GM21390 (cell line): ENCODE measurements at regions not wholly inside any gene's neighbourhood (a gene's known extent, or its start where the extent isn't known, plus 50 kb on each side); places are given as distances from the start of the nearest gene placed in this dataset.

Experiments
- ATAC-seq: cut with Tn5 transposase; IDR thresholded peaks from one replicate; pipeline ENCODE4 v1.9.1; 2021; ENCODE audit not compliant: unreplicated experiment

DNA sequence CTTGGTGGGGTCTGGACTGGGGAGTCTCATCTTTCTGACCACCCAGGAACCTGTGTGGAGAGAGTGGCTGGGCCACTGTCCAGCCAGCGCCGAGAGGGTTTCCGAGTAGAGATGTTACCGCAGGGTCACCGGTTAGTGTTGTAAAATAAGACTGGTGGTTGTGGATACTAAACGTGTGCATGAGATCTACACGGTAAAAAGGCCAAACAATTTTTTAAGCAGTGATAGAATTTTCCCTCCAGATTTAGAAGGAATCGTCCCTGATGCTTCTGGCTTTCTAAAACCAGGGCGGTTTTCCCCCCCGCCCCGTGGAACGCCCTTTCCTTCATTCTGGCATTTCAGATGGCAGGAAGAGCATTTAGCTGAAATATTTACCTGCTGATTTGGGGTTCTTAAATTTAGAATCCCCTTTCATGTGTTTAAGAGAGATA lies 72.6 kb upstream of the PPARA start:
- no peak for ATAC-seq

DNA sequence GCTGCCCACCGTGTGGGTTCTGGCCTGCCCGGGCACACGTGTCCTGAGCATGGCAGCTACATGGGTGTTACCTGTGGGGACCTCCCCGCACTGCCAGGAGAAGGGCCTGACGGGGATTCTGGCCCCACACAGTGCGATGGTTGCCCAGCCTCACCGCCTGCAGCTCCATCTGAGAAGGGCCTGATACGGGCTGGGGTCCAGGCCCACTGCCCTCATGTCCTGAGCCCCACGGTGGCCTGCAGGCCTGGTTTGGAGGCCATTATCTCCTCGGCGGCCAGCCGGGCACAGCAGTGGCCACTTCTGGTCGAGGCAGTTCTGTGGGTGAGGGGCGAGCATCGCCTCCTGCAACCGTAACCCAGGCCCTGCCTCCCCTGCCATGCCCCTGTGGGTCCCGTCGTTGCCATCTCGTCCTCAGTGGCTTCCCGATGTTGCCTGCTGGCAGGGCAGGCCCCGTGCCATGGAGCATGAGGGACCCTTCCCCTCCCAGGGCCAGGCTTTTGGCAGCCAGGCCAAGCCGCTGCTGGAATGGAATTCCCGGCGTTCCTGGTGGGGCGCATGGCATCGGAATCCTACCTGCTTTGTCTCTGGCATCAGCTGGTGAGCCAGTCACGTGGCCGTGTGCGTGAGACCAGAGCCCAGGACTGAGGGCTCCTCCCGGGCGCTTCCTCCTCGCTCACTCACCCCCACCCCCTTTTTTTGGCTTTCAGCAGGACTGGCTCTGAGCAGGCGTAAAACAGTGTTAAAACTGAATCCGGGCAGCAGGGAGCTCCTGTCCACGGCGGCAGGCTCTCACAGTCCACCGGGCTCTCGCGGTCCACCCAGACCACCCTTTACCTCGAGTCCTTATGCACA lies 71.9 kb upstream of the PPARA start:
- no peak for ATAC-seq

DNA sequence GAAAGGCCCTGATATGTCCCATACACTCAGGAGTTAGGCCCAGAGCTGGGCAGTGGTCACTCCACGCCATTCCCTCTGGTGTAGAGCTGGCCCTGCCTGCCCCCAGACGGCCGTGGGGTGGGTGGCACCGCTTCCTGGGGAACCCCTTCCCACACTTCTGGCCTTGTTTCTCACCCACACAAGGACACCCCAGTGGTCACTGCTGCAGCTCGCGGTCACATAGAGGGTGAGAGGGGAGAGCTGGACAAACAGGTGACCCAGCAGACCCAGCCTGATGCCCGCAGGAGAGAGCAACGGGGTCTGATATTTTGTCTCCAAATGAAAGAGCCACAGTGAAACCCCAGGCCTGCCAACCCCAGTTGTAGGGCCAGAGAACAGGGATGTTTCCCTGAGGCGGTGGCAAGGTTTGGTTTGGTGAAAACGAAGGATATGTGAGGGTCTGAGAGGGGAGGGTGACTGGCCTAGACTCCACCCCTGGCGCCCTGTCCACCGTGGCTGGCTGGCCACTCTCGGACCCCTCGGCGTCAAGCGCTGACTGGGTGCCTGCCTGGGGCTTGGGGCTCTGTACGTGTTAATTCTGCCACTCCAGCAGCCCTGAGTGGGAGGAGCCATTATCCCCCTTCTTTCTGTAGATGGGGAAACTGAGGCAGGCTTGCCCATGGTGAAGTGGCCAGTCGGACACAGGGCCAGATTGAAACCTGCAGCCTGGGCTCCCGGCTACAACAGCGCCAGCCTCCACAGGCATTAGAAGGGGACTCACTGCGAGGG lies 71.0 kb upstream of the PPARA start:
- ATAC-seq: no peak

DNA sequence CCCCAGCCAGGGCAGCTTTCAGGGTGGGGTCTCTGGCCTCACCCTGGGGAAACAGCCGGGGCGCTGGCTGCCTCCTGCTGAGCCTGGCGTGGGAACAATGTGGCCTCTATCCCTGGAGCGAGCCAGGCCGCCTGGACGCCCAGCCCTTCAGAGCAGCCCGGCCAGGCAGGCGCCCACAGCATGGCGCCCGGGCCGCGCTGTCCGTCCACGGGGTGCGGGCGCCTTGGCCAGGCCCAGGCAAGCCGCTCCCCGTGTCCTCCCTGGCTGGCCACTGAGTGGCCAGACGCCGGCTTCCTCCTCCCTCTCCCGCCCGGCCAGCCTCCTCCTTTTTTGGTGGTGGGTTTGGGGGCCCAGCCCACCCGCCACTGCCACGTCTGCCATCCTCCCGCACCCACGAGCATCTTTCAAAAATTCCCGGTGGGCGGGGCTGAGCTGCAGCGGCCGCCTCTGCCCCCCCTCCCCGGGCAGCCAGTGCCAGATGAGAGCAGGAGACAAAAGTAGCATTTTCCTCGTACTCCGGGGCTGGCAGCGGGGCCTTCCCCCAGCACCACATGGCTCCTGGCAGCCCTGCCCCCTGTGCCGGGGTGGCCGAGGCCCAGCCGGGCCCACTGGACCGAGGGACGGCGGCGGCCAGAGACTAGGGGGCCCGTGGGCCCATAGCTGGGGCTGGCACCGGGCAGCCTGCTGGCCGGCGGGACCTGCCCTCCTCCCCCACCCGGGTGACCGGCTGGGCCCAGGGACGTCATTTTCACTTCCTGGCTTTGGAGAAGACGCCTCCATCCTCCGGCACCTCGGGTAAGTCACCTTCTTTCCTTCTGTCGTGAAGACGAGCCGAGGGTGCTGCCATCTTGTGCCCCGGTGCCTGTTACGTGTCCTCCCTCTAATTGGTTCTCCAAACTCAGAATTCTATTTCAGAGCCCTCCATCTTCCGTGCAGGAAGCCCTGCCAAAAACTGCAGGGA lies 70.2 kb upstream of the PPARA start:
- no peak for ATAC-seq

DNA sequence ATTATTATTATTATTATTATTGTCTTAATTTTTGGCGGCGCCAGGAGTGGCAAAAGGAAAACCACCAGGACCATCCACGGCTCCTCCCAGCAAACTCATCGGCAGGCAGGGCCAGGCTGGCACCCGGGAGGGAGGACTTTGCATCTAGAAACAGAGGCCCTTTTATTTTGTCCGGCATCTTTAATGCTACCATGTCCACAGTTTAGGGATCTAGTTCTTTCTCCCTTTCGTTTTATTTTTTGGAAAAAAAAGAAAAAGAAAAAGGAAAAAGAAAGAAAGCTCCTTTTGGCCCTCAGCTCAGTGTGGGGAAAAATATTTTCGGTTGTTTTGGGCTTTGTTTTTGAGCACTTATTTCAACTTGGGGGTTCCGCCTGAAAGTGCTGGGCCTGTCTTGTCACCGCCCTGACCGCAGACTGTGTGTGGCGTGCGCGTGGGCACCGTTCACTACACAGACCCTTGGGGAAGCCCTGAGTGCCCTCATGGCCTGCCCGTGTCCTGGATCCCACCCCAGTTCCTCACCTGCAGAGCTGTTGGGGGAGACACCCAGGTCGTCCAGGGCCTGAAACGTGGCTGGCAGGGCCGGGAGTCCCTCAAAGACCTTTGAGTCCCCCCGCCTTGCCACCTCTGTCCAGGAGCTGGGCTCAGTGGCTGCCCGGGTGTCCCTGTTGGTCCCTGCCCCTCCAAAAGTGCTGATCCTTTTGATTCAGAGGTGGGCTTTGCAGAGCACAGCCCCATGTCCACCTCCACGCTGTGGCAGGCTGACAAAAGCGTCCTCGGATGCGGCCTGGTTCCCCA lies 69.1 kb upstream of the PPARA start:
- no peak for ATAC-seq

DNA sequence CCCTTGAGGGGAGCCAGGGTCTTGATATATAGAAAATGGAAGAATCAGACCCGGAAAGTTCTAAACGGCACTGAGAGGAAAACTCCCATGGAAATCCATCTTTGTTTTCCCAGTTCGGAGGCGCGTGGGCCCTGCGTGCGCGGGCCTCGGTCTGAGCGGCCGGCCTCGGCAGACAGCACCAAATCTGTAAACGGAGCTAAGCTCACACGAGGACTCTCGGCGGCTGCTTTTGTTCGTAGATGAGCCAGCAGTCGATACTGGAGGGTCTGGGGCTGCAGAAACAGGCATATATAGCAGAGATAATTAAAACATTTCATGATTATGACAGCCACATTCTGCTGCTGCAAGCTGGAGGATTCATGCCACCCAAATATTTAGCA lies 68.5 kb upstream of the PPARA start:
- ATAC-seq: no peak

DNA sequence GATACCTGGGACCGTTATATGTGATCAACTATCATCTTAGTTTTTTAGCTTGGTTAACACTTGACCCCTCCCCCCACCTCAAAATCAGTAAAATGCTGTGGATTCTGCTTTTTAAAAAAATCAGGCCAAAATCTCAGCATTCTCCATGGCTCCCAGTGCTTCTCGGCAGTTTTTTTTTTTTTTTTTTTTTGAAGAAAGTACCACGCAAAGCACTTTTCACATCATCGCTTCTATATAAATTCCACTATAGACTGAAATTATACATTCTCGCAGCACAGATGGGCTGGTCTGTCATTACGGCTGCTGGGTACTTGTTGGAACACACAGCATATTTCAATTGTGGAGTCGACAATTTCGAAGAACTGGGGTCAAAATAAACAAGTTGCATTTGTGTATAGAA lies 67.7 kb upstream of the PPARA start:
- no peak for ATAC-seq

DNA sequence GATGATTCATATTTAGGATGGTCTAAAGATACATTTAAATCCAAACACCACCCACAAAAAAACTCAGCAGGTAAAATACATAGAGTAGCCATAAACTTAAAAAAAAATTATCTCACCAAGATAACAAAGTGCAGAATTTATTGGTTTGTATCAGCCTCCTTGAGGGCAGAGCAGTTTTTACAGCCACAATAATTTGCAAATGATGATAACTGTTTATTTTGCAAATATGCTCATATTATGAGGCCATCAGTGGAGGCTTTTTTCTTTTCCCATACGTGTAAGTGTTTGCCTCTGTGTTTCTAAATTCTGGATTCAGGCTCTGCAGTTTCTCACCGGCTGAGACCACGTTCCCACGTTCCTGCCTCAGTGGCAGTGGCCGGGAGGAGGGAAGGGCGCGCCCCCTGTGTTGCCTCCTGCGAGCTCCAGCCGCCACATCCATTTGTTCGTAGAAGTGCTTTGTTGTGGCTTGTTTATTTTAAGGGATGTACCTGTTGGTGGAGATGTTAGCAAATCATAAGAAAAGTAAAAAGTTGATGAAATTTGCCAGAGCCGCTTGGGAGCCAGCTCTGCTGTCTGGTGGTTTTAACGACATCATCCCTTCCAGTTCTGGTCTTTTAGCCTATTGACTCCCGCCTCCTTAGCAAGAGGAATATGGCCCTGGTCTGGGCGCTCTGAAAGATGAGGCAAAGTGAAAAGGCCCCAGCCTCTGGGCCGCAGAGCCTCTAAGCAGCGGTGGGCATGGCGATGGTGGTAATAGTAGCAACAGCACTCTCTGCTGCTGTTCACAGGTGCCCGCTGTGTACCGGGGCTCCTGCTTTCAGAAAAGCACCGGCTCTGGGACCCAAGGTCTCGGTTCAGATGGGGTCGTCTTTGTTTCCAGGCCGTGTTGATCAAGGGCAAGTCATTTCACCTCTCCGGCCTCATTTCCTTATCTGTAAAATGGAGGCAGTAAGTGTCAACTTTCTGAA lies 66.7 kb upstream of the PPARA start:
- no peak for ATAC-seq

DNA sequence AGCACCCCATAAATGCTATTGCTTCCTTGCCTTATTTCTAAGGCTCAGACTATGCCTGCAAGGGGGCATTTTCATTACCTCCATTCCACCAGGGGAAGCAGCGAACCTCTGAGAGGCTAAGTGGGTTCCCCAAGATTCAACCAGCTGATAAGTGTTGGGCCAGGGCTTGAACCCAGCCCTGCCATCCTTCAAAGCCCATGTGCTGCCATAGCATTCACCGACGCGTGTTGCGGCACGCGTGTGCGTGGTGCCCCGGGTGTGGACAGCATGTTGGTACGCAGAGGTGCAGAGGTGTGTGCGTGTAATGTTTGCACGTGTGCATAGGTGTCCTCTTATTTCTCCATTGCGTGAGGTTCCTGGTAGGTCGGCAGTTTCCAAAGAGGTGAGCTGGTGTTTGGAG lies 66.0 kb upstream of the PPARA start:
- no peak for ATAC-seq

DNA sequence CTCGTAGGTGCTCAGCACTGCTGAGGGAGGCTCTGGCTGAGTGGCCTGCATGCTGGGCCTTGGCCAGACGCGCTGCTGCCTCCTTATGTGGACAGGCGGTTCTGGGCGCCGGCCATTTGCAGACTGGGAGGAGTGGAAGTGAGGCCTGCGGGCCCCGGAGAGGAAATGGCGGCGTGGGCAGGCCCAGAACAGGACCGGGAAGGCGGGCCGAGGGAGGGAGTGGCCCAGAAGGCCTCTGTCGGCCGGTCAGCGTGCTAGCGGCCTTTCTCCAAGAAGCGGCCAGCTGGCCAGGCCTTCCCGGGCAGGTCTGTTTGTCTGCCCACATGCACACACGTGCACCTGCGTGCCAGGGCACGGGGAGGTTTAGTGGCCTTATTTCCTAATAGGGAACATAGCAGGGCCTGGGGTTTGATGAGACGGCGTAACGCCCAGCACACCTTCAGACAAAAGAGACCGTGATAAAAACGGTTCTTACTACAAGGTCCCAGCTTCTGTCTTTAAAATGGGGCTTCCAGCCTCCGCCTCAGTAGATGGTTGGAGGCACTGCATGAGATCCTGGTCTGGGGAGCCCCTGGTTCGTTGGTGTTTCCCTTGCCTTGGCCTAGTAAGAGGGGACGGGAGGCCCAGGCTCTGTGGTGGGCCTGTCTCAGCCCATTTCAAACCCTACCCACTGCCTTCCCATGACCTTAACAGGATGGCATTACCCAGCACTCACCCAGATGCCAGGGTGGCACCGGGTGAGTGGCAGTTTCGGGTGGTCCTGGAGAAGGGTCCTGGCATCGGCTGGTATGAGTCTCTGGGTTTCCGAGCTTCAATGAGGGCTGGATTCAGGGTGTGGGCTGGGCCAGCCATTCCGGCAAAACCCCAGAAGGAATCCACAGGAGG lies 65.1 kb upstream of the PPARA start:
- no peak for ATAC-seq

DNA sequence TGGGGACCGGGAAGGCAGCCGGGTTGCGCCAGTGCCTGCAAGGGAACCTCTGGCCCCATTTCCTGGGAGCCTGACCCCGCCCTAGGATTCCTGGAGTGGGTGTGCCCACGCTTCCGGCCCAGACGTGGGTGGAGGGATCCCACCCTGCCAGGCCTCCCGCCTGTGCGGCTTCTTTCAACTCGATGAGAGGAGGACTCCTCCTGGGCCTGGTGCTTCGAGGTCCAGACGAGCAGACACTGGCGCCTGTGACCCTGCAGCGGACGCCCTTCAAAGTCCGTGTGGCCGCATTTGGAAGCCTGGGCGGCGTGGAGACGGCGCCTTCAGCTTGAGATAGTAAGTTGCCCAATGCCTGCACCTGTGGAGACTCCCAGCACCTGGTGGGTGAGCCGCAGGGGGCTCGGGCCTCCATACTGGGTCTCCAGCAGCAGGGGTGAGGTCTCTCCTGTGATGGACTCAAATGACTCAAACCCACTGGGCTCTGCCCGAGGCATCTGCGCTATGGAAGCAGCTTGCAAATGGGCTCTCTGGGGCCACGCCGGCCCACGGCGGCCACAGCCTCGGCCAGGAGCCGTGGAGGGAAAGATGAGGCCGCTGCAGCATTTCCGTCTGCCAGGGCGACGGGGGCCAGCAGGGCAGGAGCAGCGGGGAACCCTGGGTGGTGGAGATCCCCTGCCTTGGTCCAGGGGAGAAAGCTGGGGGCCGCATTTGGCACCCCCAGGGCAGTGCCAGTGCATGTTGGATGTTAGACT lies 64.3 kb upstream of the PPARA start:
- no peak for ATAC-seq

DNA sequence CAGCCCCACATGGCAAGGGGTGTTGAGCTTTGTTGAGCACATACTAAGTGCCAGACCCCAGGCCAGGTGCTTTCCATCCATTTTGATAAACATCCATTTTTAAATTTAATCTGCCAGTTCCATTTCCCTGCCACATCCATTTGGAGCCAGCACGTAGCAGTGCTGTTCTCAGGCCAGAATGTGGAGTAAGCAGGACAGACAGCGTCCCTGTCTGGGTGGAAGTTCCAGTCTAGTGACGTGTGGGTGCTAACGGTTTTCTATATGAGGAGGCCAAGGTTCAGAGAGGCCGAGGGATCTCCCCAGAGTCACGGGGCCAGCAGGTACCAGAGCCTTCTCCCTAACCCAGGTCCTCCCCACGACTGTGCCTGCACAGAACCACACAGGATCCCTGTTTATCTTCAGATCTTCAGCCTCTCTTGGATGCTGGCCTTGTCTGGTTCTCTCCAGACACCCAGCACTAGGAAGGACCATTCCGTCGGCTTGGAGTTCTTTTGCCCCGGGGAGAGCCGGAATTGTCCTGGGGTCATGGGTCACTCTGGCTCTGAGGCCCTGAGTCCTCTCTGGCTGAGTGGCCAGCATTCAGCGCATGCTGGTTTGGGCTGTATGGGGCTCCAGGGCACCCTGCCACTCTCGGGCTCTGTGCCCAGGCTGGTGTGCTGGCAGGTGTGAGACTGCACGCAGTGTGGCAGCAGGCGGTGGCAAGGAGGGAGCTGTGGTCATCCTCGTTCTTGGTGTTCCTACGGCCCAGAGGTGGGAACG lies 63.6 kb upstream of the PPARA start:
- ATAC-seq: no peak

DNA sequence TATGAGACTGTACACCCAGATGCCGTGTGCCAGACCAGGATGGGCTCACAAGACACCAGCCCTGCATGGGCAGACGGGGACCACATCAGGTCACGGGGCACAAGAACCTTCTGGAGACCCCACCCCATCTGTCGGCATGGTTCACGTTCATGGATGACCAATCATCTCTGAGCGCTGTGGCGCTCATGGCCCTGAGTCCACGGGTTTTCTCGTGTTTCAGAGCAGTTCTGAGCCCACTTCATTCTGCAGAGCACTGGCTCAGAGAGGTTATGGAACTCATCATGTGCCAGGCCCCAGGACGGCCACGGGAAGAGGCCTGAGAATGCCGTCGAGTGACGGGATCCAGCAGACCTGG lies 63.0 kb upstream of the PPARA start:
- no peak for ATAC-seq

DNA sequence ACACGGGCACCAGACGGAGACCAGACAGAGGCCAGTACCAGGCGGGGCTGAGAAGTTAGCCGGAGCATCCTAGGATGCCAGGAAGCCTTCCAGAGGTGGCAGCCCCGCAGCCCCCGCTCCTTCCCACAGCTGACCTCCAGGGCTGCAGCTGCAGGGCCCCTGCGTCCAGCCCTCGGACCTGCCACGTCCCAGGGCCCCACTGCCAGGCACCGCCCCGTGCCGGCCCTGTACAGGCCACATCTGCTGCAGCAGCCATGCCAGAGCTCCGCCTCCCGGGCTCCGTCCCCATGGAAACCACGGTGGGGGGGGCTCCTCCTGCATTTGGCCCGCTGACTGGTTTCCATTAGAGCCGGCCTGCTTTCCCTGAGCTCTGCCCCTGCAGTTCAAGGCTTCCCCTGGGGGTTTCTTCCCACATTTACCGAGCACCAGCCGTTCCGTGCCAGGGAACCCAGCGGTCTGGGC lies 62.5 kb upstream of the PPARA start:
- no peak for ATAC-seq

DNA sequence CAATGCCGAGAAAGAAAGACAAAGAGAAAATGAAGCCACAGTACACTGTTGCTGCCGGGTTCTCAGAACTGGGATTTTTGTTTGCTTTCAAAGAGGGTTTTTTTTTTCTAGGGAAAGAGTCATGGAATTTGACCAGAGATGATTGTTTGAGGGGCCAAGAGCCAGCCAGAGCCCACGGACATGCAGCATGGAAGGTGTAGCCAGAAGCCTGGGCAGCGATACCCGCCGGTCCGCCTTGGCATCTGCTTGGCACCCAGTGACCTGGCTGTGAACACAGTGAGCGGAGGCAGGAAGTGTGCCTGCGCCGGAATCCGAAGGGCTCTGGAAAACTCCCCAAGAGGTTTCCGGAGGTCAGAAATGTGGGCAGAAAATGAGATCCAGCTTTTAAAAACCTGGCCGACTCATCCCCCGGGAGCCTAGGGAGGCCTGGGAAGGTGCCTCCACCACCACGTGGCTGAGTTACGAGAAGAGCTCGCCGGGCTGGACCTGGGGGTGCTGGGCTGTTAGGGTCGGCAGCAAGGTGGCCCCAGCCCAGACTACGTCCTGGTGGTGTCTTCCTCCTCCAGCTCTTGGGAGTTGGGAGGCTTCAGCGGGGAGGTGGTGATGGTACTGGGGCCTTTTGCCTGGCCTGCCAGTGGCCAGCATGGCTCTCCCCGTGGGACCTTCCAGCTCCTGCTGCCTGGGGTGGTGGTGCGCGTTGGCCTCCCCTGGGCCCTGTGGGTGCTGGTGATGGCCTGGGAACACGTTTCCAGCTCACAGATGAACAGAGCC lies 61.6 kb upstream of the PPARA start:
- ATAC-seq: no peak

DNA sequence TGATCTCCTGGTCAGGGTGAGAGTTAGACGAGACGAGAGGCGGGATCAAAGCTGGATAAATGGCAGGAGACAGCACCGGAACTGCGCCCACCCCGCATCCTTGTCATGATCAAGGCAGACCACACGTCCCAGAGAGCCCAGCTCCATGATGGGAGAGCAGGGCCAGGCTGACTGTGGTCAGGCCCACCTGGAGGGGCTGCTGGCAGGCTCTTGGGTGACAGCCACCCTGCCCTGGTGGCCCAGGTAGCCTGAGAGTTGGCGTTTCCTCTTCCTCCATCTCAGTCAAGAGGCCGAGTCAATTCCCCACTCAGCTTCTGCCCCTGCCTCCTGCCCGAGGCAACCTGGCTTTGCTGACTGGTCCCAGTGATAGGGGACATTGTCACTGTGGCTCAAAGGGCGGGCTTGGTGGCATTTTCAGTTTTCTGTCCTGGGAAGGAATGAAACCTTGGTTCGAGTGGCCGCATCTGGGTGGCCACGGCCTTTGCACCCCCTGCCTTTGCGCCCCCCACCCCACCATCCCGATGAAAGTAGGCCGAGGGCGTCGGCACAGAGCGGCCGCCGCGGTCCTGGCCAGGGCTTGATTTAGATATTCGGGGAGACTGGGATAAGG lies 60.8 kb upstream of the PPARA start:
- no peak for ATAC-seq
